GM12873 (cell line): ENCODE measurements at regions not wholly inside any gene's neighbourhood (a gene's known extent, or its start where the extent isn't known, plus 50 kb on each side); places are given as distances from the start of the nearest gene placed in this dataset.

Source experiments
- TF ChIP-seq, protein P1 (sequence below): IDR thresholded peaks from 2 replicates; pipeline ENCODE4 v1.5.1; 2012; ENCODE audit warnings: low read depth, mild to moderate bottlenecking, moderate library complexity, low read length, control low read depth; ENCODE audit not compliant: insufficient read depth; ENCODE audit errors: missing control alignments

DNA sequence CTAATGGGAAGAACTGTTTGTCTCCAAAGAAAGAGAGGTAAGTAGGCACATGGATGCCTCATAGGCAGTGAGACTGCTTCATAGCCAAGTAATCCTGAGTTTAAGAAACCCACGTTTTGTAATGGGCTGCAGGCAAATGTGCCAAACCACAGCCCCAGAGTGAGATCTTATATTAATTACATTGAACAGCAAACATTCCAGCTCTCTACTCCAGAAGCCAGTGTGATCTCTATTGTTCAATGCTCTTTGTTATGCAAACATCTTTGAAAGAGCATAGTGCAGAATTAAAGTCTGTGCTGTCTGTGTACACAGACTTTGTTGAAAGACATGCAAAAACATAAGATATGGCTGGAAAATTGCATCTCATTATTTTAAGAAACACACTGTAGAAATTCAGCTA, 720.8 kb upstream of the REG3G start:
- TF ChIP-seq, protein P1, sequence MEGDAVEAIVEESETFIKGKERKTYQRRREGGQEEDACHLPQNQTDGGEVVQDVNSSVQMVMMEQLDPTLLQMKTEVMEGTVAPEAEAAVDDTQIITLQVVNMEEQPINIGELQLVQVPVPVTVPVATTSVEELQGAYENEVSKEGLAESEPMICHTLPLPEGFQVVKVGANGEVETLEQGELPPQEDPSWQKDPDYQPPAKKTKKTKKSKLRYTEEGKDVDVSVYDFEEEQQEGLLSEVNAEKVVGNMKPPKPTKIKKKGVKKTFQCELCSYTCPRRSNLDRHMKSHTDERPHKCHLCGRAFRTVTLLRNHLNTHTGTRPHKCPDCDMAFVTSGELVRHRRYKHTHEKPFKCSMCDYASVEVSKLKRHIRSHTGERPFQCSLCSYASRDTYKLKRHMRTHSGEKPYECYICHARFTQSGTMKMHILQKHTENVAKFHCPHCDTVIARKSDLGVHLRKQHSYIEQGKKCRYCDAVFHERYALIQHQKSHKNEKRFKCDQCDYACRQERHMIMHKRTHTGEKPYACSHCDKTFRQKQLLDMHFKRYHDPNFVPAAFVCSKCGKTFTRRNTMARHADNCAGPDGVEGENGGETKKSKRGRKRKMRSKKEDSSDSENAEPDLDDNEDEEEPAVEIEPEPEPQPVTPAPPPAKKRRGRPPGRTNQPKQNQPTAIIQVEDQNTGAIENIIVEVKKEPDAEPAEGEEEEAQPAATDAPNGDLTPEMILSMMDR = no peak

DNA sequence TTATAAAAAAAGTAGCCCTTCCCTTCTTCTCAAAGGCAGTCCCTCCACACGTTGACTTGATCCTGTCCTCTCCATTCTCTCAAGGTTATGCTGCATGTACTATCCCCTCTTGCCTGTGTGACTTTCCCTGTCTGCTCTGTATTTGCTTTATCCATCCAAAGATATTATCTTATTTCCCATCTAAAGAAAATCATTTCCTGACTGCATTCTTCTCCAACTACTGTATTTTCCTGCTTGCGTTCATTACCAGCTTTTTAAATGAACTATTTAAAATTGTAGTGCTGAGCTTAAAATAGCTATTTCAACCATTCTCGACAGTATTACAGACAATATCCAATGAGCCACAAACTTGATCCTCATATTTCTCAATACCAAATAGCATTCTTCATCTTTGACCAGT, 716.0 kb upstream of the REG3G start:
- TF ChIP-seq, protein P1 = no peak

GRCh38 chr2:78315368-78315767, 710.1 kb upstream of the REG3G start:
- TF ChIP-seq, protein P1 = no peak

- TF ChIP-seq, protein P1 = no peak
Measured at GRCh38 chr2:78318275-78318674, 707.2 kb upstream of the REG3G start.

GRCh38 chr2:78330193-78330592, 695.3 kb upstream of the REG3G start:
- TF ChIP-seq, protein P1 = no peak

DNA sequence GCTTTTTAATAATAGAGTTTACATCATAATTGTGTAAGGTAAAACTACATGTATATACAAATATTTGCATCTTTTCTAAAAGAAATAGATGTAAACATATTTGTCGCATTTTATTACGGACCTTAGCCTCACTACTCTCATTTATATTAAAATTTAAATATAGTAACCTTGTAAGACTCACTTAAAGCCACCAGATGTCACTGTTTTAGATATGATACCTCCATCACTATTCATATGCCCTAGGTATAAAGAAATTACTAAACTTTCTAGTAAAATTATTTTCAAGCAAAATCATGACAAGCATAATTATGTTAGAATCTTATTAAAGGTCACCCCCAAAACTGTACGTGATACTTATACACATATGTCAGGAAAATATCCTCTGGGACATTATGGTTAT, 674.3 kb upstream of the REG3G start:
- TF ChIP-seq, protein P1 = no peak

- TF ChIP-seq, protein P1 = no peak
Measured at GRCh38 chr2:78353168-78353567, 672.3 kb upstream of the REG3G start.
